Right hindlimb (tissue), 1 donor: ENCODE measurements at regions not wholly inside any gene's neighbourhood (a gene's known extent, or its start where the extent isn't known, plus 50 kb on each side); places are given as distances from the start of the nearest gene placed in this dataset.
"Not testable (repeated sequence)": the region's sequence is repeated elsewhere in the genome, so short reads cannot be mapped to it uniquely, and the experiment has no call there.

Experiments used
- DNase-seq: peaks from one replicate; pipeline ENCODE4 v3.0.0-alpha.2; 2018

DNA sequence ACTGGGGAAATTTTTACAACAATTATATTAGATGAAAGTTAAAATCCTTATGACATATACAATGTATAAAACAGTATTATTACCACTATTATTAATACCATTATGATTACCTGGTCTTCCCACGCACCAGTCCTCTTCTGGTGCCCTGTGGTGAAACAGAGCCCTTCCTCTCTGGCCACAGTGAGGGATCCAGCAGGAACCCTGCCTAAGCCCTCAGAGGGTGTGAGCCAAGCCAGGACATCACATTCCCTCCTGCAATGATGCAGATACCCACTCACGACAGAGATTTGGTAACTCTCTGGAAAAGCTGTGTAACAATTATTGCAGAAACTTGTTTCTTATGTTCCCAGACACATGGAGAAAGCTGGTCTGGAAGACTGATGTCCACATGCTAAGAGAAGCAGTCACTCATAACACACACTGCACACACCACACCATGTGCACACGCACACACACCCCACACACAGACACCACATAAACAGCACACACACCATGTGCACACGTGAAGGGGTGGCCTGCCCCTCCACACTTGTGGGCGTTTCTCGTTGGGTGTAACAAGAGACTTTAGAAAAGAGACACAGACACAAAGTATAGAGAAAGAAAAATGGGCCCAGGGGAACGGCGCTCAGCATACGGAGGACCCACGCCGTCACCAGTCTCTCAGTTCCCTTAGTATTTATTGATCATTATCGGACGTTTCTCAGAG lies 1373.8 kb upstream of the DEFB115 start:
- DNase-seq, result not testable (repeated sequence)

GRCh38 chr20:29884322-29884721 lies 1373.1 kb upstream of the DEFB115 start:
- not testable (repeated sequence) for DNase-seq

- DNase-seq, result not testable (repeated sequence)
Observed at GRCh38 chr20:29885282-29886185, 1371.9 kb upstream of the DEFB115 start.

DNA sequence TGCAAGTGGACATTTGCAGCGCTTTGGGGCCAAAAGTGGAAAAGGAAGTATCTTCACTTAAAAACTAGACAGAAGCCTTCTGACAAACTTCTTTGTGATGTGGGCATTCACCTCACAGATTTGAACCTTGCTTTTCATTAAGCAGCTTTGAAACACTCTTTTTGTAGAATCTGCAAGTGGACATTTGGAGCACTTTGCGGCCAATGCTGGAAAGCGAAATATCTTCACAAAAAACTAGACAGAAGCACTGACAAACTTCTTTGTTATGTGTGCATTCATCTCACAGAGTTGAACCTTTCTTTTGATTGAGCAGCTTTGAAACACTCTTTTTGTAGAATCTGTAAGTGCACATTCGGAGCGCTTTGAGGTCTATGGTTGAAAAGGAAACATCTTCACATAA lies 1365.9 kb upstream of the DEFB115 start:
- not testable (repeated sequence) for DNase-seq
